Activated CD4-positive, alpha-beta T cell treated with anti-CD3 and anti-CD28 coated beads, Interleukin-2, amount 50 U/mL, for 16 hours (primary cell): ENCODE measurements at regions not wholly inside any gene's neighbourhood (a gene's known extent, or its start where the extent isn't known, plus 50 kb on each side); places are given as distances from the start of the nearest gene placed in this dataset.

Experiments used
- DNase-seq: peaks from one replicate; pipeline ENCODE4 v3.0.0-alpha.2; 2020

DNA sequence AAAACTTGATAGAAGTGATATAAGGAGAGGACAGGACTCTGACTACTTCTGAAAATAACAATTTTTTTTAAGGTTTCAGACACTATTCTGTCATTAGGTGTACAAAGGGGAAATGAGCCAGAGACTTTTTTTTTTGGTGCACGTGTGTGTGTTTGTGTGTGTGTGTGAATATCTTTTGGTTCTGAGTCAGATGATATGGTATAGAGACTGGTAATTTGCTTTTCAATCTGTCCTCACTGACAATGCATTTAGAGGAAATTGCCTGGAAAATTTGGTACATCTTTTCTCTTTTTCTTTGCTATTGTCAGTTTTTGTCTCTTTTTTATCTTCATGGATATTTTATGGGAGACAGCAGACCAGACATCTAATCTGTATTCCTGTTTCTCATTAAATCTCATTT lies 59.3 kb downstream of the DDIT4L start:
- no peak for DNase-seq

DNA sequence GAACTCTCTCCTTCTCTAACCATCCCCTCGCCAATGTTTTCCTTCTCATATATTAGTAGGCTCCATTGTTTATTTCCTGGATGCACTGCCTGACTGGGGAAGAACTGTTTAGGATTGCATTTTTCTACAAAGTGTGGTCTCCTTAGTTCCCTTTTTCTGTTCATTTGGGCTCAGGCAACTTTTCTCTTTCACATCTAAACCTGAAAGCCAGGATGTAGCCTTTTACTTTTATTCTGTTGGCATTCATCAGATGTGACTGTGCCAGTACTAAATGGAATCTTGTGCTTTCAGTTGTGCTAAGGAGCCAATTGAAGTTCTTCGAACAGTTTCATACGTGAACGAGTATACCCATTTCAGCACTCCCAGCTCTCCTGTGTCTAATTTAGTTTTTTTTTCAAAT lies 59.8 kb downstream of the DDIT4L start:
- DNase-seq, result no peak

DNA sequence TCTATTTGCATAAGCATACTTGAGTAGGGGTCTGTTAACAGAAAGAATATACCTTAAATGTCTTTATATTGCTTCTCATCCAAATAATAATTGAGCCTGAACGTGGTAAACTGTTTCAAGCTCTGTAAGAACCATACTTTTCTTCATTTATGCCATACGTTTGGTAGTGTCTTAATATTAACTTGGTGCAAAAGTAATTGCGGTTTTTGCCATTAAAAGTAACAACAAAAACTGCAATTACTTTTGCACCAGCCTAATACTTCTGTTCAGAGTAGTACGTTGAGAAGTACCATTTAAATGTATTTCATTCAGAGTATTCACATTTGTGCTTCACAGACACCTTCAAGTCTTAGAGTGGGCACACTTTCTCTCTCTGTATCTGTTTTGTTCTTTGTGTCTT lies 60.5 kb downstream of the DDIT4L start:
- no peak for DNase-seq

DNA sequence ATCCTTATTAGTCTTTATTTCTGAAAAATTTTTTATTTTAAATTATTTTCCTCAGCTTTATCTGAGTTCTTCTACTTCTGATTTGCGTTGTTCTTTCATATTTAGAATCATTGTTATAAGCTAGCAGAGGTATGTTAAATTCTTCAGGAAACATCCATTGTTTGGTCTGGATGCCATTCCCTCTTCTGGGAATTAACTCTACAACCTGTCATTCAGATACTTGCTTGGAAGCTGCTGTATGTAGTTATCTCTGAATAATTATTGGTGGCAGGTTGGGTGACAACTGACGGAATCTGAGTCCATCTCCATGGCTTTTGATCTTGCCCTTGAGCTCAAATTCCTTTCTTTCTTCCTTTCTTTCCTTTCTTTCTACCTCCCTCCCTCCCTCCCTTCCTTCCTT lies 61.9 kb downstream of the DDIT4L start:
- no peak for DNase-seq

DNA sequence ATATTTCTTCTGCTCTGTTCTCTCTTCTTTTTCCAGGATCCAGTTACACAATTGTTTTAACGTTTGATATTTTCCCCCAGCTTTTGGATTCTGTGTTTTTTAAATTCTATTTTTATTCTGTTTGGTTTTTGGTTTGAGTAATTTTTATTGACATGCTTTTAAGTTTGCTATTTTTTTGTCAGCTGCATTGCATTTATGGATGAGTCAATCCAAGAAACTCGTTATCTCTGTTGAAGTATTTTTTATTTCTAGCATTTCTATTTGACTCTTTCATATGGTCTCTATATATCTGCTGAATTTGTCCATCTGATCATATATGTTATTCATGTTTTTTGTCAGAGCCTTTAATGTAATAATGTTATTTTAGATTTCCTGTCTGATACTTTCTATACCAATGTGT lies 65.6 kb downstream of the DDIT4L start:
- no peak for DNase-seq

DNA sequence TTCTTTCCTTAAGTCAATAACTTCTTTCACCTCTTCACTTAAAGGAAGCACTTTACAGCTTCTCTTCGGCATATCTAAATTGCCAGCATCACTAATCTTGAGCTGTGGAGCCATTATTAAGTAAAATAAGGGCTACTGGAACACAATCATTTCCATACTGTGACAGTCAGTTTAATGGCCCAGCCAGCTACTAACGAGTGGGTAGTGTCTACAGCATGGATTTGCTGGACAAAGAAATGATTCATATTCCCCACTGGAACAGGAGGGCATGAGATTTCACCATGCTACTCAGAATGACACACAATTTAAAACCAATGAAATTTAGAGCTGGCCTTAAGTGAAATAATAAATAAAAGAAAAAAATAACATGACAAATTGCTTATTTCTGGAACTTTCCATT lies 72.1 kb downstream of the DDIT4L start:
- no peak for DNase-seq

DNA sequence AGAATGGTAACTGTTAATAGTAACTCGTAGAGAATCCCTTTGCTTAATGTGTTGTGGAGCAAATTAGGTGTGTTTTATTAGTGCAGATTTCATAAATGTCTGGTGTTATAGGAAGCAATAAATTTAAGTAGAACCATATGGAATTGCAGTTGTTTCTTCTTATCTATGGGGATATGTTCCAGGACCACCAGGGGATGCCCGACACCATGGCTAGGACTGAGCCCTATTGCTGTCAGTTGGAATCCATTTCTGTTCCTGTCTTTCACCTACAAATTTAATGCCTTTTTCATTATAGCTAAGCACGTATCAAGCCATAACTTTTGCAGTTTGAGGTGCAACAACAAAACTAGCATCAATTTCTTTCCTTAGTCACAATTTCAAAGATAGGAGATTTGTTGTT lies 72.5 kb downstream of the DDIT4L start:
- DNase-seq, result no peak

DNA sequence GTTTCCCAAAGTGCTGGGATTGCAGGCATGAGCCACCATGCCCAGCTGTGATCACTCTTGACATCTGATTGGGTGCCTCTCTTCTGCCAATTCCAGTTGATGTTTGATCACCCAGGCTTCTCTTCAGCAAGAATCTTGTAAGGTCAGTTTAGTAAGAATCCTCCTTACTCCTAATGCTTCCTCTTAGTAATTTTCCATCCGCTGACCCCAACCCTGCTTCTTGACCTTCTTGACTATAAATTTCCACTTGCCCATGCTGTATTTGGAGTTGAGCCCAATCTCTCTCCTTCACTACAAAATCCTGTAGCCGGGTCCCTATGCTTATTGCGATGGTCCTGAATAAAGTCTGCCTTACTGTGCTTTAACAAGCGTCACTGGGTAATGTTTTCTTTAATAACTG lies 75.4 kb downstream of the DDIT4L start:
- no peak for DNase-seq

DNA sequence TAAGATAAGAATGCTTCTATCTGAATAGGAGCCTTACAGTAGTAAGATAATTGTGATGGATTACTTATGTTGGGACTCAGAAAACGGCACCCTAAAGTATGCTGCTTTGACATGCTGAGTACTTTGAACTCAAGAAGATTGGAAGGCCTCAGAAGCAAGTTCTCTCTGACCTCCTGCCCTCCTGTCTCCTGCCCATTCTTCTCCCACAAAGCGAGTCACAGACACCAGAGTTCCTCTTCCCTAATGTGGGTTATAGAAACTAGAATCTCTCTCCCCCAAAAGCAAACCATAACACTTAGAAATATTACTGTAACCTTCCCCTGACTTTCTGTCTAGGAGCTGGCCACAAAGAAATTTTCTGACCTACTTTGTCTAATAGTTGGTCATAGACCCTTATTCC lies 76.5 kb downstream of the DDIT4L start:
- DNase-seq, result no peak

DNA sequence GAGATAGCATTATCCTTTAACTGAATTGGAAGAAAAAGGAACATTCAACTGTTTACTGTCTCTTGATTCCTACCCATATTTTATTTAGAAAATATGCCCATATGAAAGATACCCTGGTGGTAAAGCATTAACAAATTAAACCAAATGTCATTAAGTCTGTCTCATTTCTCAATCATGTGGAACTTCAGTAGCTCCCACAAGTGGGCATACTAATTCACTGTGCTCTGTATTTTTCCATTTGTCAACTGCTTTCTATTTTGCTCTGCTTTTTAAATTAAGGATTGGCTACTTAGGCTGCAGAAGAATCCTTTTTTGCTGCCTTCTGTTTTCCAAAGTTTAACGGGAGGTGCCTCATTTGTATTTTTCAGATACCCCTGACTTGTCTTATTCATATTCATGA lies 77.2 kb downstream of the DDIT4L start:
- no peak for DNase-seq

DNA sequence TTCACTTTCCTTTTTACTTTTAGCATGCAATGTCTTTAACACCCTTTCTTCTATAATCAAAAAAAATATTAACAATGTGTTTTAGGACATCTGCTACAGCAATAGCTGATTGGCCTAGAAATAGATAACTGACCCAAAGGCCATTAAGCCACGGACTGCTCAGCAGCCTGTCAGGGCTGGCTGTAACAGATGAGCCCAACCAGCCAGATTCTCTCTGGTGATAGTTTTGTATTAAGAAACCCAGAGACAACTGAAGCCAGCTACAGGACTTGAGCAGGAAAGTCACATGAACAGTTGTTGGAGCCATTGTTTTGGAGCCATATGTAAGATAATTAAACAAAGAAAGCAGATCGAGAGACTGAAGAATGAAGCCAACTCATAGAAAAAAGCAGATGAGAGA lies 80.3 kb downstream of the DDIT4L start:
- no peak for DNase-seq

DNA sequence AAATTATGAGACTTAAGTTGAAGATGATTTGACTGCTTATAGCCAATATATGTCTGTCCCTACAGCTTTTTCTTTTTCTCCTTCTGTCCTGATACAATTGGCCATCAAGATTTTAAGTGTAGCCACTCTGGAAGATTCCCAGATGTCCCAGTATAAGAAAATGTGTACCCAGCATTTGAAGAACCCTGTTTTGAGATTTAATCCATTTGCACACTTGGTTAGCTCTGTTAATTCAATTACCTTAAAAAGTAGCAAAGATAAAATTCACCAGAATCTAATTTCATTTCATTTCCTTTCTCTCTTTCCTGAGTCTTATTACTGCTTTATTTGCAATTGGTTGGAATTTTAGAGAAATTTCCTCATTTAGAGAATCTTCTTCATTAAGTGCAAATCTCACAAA lies 81.4 kb downstream of the DDIT4L start:
- DNase-seq, result no peak

DNA sequence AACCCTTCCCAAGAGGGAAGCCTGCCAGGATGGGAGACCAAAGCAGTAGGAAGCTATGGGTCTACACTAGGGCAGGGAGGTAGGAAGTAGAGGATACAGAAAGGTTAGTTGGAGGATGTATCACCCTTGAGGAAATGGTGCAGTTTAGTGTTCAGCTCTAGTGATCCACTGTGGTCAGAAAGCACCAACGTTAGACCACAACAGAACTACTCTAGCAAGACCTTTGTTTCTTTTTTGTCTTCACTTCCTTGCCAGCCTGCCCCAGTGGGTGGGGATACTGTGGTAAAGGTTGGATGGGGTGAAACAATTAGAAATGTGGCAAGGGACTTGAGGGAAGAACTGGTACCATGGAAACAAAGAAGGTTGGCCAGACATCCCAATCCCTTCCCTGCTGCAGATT lies 83.3 kb downstream of the DDIT4L start:
- DNase-seq, result peak; percentile 67

DNA sequence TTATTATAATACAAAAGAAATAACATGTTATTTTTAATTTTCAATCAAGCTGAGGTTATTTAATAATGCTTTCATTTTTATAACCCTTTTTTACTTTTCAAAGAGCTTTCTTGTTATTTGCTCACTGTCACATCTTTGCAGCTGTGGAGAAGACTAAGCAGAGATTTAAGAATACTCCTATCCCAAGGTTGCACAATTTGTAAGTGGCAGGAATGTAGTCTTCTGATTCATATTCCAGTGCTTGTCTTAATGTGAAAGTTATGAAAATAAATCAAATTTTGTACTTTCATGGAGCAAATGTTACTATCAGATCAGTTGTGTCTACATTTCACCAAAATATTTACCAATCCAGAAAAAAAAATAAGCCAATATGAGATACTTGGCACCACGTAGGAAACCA lies 86.6 kb downstream of the DDIT4L start:
- no peak for DNase-seq

DNA sequence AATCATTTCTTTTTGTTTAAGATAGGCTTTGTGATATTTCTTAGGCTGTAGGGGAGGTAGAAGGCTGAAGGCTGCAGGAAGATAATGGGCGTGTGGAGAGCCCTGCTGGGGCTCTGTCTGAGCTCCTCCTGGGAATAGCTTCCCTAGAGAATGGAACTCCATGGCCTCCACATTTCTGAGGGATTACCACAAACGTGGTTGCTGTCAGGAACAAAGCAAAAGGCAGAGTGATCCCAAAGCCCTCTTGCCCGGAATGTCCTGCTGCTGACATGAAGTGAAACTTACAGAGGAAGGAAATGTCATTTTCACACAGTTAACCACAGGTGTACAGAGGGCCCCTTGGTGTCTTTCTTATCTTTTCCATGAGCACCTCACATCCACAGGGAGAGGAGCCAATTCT lies 89.3 kb downstream of the DDIT4L start:
- DNase-seq, result peak; percentile 54

DNA sequence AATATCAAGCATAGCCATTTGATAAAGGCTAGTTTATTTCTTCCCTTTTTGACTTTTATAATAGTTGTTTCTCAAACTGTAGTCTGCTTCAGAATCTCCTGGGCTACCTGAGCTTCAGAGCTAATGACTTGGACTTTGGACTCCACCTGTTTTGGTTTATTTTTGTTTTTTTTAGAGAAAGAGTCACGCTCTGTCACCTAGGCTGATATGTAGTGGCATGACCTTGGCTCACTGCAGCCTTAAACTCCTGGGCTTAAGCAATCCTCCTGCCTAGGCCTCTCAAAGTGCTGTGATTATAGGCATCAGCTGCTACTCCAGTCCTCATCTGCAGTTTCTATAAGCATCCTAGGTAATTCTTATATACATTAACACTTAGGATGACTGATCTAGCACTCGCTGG lies 90.5 kb downstream of the DDIT4L start:
- DNase-seq, result no peak

DNA sequence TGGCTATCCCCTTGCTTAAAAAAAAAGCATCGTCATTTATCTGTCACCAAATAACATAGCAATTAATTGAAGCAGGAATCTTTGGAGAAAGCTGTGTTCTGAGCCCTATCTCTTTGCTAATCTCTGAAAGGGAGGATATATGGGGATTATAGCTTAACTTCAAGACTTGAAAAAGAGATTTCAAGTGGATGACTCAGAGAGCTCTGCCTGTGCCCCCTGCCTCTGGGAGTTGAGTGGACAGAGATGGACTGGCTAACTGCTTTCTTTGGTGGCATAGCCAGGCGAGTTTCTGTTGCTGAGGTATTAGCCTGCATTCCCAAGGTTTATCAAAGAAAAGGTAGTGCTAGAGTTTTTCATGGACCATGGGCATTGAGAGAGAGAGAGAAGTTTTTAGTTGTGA lies 91.6 kb downstream of the DDIT4L start:
- DNase-seq, result no peak

DNA sequence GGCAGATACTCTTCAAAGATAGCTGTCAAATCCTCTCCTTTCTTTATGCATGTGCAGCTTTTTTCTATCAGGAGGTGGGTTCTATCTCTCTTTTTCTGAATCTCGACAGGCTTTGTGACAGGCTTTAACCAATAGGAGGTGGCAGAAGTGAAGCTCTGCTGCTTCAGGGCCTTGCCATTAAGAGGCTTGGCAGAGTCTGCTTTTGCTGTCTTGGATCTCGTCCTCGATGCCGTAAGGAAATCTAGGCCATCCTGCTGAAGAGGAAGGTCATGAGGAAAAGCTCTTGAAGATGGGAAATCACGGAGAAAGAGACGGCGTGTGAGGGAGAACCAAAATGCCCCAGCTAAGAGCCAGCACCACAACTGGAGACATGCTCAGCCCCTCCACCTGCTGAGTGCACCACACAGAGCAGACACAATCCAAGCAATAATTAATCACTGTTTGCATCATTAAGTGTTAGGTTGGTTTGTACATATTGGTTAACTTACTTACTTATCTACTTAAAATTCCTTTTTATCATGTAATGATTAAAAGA lies 92.2 kb downstream of the DDIT4L start:
- DNase-seq, result no peak

DNA sequence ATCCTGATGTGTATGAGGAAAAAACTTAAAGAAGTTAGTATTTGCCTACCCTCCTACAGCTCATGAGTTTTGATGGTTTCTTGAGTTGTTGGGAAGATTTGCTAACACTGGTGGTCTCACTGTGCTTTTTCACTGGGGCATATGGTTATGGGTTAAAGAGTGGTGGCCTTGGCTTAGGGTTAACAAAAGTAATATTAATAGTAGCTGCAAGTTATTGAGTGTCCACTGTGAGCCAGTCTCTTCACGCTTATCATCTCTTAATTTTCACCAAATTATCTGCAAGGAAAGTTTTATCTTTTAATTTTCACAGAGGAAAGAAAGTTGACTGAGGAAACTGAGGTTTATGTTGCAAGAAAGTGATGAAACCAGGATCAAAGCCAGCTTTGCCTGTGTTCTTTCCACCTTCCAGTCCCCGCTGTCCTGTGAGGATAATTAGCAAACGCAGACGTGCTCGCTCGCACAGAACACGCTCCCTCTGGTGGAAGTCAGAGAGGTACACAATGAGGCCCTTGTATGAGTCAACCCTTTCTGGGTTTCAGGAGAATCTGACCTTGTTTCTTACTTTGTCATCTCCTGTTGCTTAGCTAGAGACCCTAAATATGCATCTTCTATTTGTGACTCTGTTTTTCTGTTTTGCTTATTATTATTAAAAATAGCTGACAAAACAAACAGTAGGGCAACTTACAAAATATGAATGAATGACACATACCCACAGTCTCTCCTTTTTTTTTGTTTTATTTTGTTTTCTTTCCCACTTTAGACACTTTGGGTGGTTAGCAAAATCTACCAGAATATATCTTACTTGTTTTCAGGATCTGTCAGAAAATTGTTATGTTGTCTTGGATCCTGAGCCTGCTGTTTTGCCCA lies 94.3 kb downstream of the DDIT4L start:
- DNase-seq, result peak; percentile 82

DNA sequence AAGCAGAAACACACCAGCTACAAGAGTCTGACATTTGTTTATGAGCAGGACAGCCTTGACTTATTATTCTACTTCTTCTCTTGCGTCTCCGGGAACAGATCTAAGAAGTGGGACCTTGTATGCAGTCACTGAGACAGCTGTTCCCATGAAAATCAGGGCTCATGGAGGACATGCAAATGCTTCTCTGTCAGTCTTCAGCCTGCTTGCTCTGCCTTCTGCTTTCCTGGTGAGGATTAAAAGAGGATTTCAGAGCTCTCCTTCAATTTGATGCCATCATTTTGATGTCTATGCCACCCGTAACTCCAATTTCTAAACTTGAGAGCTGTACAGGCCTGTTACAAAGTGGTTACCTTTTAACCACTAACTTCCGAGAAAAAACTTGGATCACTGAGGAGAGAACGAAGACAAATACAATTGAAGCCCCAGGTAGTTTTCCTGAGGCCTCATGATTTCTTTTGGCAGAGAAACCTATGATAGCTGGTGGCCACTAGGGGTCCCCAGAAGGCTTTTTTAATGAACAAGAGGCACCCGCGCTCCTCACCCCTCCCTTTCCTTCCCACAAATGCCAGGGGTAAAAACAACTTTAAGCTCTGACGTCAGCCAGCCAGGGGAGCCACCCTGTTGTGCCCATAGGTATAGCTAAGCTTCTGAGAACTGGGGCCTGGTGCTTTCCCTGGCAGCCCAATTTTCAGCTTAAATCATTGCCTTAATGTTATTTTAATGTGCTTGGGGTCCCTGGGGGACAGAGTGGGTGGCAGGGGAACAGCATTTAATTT lies 97.0 kb downstream of the DDIT4L start:
- DNase-seq, result peak; percentile 91

DNA sequence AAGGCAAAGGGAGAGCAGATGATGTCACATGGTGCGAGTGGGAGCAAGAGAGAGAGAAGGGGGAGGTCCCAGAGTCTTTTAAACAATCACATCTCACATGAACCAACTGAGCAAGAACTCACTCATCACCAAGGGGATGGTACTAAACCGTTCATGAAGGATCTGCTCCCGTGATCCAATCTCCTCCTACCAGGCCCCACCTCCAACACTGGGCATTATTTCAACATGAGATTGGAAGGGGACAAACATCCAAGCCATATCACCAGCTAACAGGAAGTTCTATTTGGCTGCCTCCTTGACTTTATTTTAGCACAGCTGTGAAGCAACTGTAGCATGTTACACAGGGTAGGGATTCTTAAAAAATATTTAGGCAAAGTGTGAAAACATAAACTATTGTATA lies 102.5 kb downstream of the DDIT4L start:
- no peak for DNase-seq

DNA sequence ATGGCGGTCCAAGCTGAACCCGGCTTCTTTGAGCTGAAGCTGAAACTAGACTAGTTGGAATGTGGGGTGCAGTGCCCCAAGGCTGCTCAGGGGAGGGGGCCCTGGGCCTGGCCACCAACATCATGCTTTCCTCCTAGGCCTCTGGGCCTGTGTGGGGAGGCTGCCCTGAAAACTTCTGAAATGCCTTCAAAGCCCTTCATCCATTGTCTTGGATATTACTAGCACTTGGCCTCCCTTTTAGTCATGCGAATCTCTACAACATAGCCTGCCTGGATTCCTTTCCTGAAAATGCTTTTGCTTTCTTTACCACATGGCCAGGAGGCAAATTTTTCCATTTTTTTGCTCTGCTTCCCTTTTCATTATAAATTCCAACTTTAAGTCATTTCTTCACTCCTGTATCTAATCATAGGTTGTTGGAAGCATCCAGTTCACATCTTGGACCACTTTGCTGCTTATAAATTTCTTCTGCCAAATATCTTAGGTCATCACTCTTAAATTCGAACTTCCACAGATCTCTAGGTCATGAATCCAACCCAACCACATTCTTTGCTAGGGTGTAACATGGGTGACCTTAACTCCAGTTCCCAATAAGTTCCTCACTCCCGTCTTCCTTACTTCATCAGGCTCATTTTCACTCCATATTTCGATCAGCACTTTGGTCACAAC lies 103.4 kb downstream of the DDIT4L start:
- no peak for DNase-seq

DNA sequence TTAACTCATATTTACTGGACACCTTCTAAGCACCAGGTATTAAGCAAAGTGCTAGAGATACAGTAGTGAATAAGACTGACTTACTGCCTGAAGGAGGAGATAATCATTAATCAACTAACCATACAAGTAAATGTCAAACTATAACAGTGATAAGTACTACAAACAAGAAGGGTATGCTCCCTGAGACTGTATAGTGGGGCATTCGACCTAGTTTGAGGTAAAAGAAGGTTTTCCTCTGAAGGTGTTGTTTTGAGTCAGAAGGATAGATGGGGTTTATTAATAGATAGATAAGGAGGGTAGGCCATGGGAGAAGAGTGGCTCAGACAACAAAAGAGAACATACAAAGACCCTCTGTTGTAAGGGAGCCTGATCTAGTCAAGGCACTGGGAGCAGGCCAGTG lies 105.4 kb downstream of the DDIT4L start:
- DNase-seq, result no peak

DNA sequence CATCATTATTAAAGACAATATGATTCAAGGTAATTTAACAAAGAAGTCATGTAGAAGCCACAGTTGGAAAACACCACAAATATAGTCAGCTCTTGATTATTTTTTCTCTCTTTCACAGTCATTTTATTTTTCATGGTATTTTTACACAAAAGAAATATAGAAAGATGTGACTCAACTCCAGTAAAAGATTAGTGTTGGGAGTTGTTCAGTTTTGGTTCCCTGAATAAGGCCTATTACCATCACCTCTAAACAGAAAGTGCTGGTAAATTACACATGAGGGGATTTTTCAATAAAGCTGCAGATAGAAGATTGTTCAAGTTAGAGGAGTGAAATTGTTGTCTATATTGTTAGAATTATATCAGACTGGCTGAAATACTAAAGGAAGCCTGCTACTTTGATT lies 107.0 kb downstream of the DDIT4L start:
- DNase-seq, result no peak
